Inflammatory macrophage treated with lipopolysaccharide for 4 hours (primary cell): ENCODE measurements at regions not wholly inside any gene's neighbourhood (a gene's known extent, or its start where the extent isn't known, plus 50 kb on each side); places are given as distances from the start of the nearest gene placed in this dataset.

Experiments
- DNase-seq: peaks from one replicate; pipeline ENCODE4 v3.0.0-alpha.2; 2020

GRCh38 chr5:107129051-107129450 lies 541.7 kb downstream of the EFNA5 start:
- no peak for DNase-seq

DNA sequence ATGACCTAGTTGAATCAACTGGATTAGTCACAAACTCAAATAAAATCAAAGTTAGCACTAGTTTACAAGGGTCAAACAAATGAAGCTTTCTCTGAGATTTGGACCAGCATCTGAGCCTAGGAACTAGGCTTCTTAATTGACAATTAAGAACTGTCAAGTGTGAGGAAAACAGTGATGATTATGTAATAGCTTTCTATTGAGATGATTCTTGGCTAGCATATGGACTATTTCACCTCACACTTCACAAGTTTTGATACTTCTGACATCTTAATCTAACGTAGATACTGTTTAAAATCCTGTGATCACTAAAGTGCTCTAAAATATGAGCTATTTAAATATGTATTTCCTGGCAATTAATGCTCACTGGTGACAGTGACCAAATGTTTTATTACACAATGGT lies 542.9 kb downstream of the EFNA5 start:
- no peak for DNase-seq

DNA sequence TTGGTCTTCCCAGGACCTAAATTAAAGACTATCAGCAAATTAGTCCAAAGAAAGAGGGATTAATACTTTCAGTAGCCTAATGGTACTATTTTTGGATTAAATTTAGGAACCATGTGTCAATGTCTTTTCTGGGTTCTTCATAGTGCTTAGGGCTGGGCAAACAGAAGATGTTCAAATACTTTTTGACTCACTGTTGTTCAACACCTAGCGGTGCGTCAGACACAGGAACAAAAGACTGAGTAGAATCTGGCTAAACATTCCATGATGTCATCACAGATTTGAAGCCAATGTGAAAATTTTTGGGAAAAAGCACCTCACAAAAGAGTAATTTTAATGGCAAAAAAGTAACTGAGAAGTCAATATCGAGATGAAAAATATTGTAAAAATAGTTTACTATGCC lies 544.4 kb downstream of the EFNA5 start:
- no peak for DNase-seq

DNA sequence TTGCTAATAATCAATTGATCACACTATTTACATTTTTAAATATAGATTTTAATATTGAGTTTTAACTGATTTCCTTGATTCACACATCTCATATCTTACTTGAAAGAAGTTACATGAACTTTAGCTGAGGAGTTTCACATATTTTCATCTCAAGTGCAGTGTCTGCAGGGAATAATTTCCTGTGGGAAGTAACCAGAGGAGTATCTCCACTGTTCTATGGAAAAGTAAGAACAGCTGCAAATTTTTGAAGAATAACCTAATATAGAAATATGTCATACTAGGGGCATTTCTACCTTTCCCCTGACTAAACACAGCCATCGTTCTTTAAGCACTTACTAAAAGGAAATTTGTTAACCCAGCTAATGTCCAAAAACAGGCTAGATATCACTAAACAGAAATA lies 546.4 kb downstream of the EFNA5 start:
- no peak for DNase-seq

- no peak for DNase-seq
Measured at GRCh38 chr5:107123014-107123413, 547.7 kb downstream of the EFNA5 start.

GRCh38 chr5:107121793-107122519 lies 548.8 kb downstream of the EFNA5 start:
- DNase-seq = no peak

- DNase-seq = no peak
Measured at GRCh38 chr5:107119656-107120055, 551.1 kb downstream of the EFNA5 start.

DNA sequence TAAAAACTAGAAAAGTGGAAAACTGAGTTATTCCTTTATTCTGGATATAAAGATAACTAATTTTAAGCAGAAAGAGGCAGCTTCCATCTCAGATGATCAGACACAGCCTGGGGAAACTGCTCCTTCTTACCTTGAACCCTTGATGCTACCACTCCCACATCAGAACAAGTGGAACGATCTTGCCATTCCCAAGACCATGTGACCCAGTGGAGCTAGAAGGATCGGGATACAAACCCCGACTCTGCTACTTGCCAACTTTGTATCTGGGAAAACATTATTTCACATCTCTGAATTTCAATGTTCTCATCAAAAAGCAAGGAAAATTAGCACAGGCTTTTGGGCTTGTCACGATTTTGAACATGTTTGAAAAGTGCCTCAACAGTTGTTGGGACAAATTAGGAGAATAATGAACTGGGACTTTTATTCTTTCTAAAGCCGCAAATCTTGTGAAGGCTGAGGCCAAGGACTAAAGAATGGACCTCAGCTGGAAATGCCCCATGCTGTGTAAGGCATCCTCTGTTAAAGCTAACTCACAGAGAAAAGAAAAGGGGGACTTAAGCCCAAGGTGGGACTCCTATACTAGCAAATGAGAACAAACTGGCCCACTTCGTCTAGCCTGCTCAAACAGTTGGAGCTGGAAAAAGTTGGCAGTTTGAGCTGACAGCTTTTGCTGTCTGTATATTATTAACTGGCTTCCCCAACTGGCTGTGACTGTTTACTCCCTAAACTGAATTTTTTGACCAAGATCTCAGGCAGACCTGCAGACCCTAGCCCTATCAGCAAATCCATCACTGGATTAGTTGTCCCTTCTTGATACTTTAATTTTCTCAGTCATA lies 552.3 kb downstream of the EFNA5 start:
- no peak for DNase-seq

DNA sequence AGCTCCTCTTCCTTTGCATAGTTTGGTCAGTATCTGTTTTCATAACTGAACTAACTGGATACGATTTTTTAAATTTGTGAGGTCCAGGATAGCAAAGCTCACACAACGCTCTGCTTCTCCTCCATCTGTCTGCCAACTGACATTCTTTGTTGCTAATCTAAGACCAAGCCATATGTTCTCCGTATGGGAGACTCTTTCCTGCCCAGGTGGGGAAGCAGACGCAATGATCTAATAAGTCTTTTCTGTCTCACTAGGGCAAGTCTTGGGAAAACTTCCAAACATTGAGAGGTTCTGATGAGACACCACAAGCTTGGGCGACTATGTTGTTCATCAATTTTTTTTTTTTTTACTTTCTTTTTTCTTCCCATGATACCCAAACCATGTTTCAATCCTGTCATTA lies 558.5 kb downstream of the EFNA5 start:
- no peak for DNase-seq

- DNase-seq = no peak
Measured at GRCh38 chr5:107104040-107104995, 566.4 kb downstream of the EFNA5 start.

DNA sequence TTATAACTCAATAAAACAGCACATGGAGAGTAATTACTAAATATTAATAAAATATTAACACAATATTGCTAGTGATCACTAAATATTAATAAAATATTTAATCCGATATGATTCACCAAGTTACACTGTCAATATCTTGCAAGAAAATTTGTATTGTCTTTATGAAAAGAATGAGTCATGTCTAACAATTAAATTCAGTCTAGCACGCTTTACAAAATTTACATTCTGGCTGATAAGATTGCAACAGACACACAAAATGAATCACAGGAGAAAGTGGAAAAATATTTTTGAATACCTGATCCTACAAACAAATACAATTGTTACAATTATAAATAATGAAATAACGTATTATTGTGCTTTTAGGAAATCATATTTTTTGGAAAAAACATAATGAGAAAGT lies 567.2 kb downstream of the EFNA5 start:
- no peak for DNase-seq

GRCh38 chr5:107100121-107100520 lies 570.6 kb downstream of the EFNA5 start:
- no peak for DNase-seq

DNA sequence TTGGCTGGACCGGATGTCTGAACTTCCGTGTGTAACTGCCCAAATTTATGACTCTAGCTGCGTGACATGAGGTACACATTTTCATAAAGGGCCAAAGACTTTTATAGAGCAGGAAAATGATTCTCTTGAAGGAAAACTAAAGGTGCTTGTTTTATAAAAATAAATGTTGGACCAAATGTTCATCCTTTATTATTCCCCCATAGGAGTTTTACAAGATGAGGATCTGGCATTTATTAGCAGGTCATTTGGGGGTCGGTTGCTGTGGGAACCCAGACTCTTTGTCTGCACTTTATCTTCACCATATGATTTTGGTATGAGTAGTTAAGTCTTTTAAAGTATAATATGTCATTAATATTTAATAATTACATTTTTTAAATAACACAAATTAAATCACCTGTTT lies 571.2 kb downstream of the EFNA5 start:
- DNase-seq = no peak

GRCh38 chr5:107092695-107093094 lies 578.0 kb downstream of the EFNA5 start:
- no peak for DNase-seq

DNA sequence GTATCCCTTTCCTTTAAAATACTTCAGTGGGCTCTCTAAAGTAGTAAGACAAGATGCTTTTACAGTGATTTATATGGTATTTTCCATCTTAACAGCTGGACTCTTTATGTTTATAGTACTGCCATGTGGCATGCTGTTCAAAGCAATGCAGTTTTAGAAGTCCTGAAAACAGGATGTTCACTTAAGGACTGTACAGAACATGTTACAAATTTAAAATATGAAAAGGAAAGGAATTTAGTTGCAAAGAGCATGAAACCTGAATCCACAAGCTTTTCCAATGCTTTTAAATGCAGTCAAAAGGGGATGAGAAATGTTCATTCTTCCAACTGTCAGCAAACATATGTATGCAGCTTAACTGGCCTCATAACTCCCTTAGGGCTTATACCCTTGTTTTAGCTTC lies 580.2 kb downstream of the EFNA5 start:
- DNase-seq = no peak

DNA sequence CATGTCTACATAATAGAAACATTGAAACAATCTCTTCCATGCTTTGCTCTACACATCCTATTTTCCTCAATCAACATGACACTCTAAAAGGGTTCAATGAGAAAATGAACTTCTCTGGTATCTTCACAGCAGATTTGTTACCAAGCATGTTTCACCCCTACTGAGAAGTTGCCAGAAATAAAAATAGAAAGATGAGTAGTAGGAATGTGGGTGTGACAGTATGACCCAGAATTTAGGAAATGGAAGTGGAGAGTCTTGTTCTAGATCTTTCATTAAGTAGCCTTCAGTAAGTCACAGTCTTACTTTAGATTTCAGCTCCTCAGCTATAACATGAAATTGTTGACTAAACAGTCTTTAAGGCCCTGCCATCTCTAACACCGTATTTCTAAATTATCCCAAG lies 581.8 kb downstream of the EFNA5 start:
- DNase-seq = no peak

DNA sequence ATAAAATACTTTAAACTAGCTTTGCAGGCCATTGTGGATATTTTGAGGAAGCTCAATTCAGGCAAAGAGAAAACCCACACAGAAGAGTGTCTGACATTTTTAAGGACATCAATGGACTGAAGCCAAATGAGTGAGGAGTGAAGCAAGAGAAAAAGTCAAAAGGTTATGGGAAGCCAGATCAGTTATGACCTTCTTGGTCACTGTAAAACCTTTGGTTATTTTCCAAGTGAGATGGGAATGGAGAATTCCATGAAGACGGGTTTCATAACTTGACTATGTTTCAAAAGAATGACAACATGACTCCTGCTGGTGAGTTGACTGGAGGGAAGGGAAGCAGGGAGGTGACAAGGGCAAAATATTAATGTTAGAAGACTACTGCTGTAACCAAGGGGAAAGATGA lies 585.2 kb downstream of the EFNA5 start:
- no peak for DNase-seq

DNA sequence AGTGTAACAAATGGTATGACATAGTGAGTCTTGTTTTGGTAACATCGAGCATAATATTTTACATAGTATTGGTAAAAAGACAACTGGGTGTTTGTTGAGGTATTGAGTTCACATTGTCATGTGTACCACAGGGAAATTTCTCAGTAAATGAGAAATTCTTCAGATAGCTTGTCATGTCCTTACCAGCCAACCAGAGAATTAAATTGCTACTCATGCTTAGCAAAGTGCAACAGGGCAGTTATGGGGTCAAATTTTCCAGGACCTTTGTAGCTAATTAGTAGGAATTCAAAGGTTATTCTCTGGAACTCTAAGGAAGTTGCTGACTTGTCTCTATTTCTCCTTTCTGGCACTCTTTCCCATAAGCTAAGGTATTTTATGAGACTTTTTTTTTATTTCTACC lies 595.7 kb downstream of the EFNA5 start:
- no peak for DNase-seq

- DNase-seq = no peak
Measured at GRCh38 chr5:107072967-107073366, 597.8 kb downstream of the EFNA5 start.

DNA sequence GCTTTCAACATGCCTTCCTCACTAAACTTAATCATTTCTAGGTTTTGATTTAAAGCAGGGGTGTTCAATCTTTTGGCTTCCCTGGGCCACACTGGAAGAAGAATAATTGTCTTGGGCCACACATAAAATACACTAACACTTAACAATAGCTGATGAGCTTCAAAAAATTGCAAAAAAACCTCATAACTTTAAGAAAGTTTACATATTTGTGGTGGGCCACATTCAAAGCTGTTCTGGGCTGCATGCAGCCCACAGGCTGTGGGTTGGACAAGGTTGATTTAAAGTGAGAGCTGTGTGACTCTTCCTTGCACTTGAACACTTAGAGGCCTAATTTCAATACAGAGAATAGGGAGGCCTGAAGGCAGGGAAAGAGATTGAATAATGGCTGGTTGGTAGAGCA lies 598.3 kb downstream of the EFNA5 start:
- no peak for DNase-seq

GRCh38 chr5:107068782-107069181 lies 602.0 kb downstream of the EFNA5 start:
- DNase-seq = no peak

GRCh38 chr5:107067395-107067794 lies 603.3 kb downstream of the EFNA5 start:
- DNase-seq = no peak

GRCh38 chr5:107063511-107063910 lies 607.2 kb downstream of the EFNA5 start:
- DNase-seq = no peak
